CD14-positive monocyte (primary cell): ENCODE measurements at regions not wholly inside any gene's neighbourhood (a gene's known extent, or its start where the extent isn't known, plus 50 kb on each side); places are given as distances from the start of the nearest gene placed in this dataset.
"Not testable (repeated sequence)": the region's sequence is repeated elsewhere in the genome, so short reads cannot be mapped to it uniquely, and the experiment has no call there.

Source experiments
- DNase-seq, 3 donors: peaks; one replicate each; pipeline ENCODE4 v3.0.0-alpha.2; 2011 to 2022
- H2AFZ ChIP-seq: 2 replicates; pipeline ENCODE4 v1.6.0; 2012; ENCODE audit warnings: mild to moderate bottlenecking, low read depth, low read length, inconsistent platforms; ENCODE audit not compliant: insufficient read depth, poor library complexity, severe bottlenecking
- H3K27ac ChIP-seq, 2 donors: 1 replicate in 1 of 2; 2 replicates in 1 of 2; pipeline ENCODE4 v1.5.1; 2012 to 2013; ENCODE audit warnings: low read length in 2 of 2, control low read depth in 1 of 2, inconsistent platforms in 1 of 2, low read depth in 1 of 2, mild to moderate bottlenecking in 1 of 2
- H3K27me3 ChIP-seq, 2 donors: one replicate each; pipeline versions ENCODE4 v1.6.0 to v1.6.1; 2011 to 2013; ENCODE audit warnings: low read length in 2 of 2; ENCODE audit not compliant: control insufficient read depth in 2 of 2, insufficient read depth in 2 of 2
- H3K36me3 ChIP-seq, 2 donors: replicated peaks in 1 of 2; 1 replicate in 1 of 2; 2 replicates in 1 of 2; pipeline versions ENCODE4 v1.5.1 to v1.6.1; 2012 to 2013; ENCODE audit warnings: low read length in 2 of 2, control low read depth in 1 of 2, inconsistent platforms in 1 of 2, mild to moderate bottlenecking in 1 of 2; ENCODE audit not compliant: insufficient read depth in 2 of 2, control insufficient read depth in 1 of 2
- H3K4me1 ChIP-seq, 2 donors: 1 replicate in 1 of 2; 2 replicates in 1 of 2; pipeline versions ENCODE4 v1.5.1 to v1.6.1; 2012 to 2013; ENCODE audit warnings: low read length in 2 of 2, control low read depth in 1 of 2, inconsistent platforms in 1 of 2, mild to moderate bottlenecking in 1 of 2, moderate library complexity in 1 of 2; ENCODE audit not compliant: insufficient read depth in 2 of 2, control insufficient read depth in 1 of 2
- H3K4me2 ChIP-seq: replicated peaks from 2 replicates; pipeline ENCODE3; 2012; ENCODE audit warnings: low read length, moderate library complexity, mild to moderate bottlenecking; ENCODE audit not compliant: poor library complexity, severe bottlenecking; ENCODE audit errors: extremely low read depth
- H3K4me3 ChIP-seq, 3 experiments: fragments of 200-600 bp in 1 of 3; sonication (generic) in 1 of 3; replicated peaks in 1 of 3; 1 replicate in 2 of 3; 2 replicates in 1 of 3; pipeline ENCODE4 v1.5.1; 2011 to 2013; ENCODE audit warnings: low read length in 3 of 3, mild to moderate bottlenecking in 3 of 3, control low read depth in 2 of 3, low read depth in 2 of 3, inconsistent platforms in 1 of 3, moderate library complexity in 1 of 3
- H3K79me2 ChIP-seq: 2 replicates; pipeline ENCODE4 v1.6.0; 2012; ENCODE audit warnings: mild to moderate bottlenecking, control low read depth, inconsistent platforms, low read length, moderate library complexity; ENCODE audit not compliant: insufficient read depth
- H3K9ac ChIP-seq: 2 replicates; pipeline ENCODE4 v1.6.0; 2017; ENCODE audit warnings: low read length, mild to moderate bottlenecking; ENCODE audit not compliant: insufficient read depth, poor library complexity, severe bottlenecking
- H3K9me3 ChIP-seq, 2 donors: replicated peaks in 1 of 2; 1 replicate in 1 of 2; 2 replicates in 1 of 2; pipeline versions ENCODE4 v1.5.1 to v1.6.1; 2012 to 2013; ENCODE audit warnings: low read length in 2 of 2, control low read depth in 1 of 2; ENCODE audit not compliant: control insufficient read depth in 1 of 2, insufficient read depth in 1 of 2
- H4K20me1 ChIP-seq: 2 replicates; pipeline ENCODE4 v1.6.0; 2012; ENCODE audit warnings: mild to moderate bottlenecking, low read length, control low read depth, moderate library complexity; ENCODE audit not compliant: insufficient read depth
- H3K27ac Mint-ChIP-seq, 7 donors: one replicate each; pipeline ENCODE4 v1.8.0; 2020; ENCODE audit warnings: mild to moderate bottlenecking in 7 of 7, mixed read lengths in 7 of 7, moderate library complexity in 6 of 7, inconsistent platforms in 2 of 7
- H3K27me3 Mint-ChIP-seq, 3 donors: one replicate each; pipeline ENCODE4 v1.8.0; 2021 to 2022; ENCODE audit warnings: low read depth in 3 of 3, mild to moderate bottlenecking in 3 of 3, mixed read lengths in 3 of 3, moderate library complexity in 3 of 3, inconsistent platforms in 1 of 3
- H3K36me3 Mint-ChIP-seq, 2 donors: one replicate each; pipeline ENCODE4 v1.8.0; 2020; ENCODE audit warnings: mixed read lengths in 2 of 2, inconsistent platforms in 1 of 2, mild to moderate bottlenecking in 1 of 2
- H3K4me1 Mint-ChIP-seq: one replicate; pipeline ENCODE4 v1.8.0; 2020; ENCODE audit warnings: mild to moderate bottlenecking, mixed read lengths
- H3K4me3 Mint-ChIP-seq, 2 donors: one replicate each; pipeline ENCODE4 v1.8.0; 2020; ENCODE audit warnings: mild to moderate bottlenecking in 2 of 2, mixed read lengths in 2 of 2, moderate library complexity in 1 of 2
- H3K9me3 Mint-ChIP-seq, 7 donors: one replicate each; pipeline ENCODE4 v1.8.0; 2020 to 2022; ENCODE audit warnings: mixed read lengths in 7 of 7, mild to moderate bottlenecking in 6 of 7, moderate library complexity in 6 of 7, inconsistent platforms in 2 of 7
- WGBS: methylation state at CpG from one replicate; pipeline ENCODE4 v1.1.5; 2013; ENCODE audit warnings: missing lambda C conversion rate; ENCODE audit not compliant: insufficient coverage; 5-methylcytosine and 5-hydroxymethylcytosine counted together
- intact Hi-C, 2 donors: fragments of 100-400 bp; cut with micrococcal nuclease; formaldehyde crosslinking; loops; one replicate each; pipeline versions ENCODE4 v1.15.0 to v1.15.1; 2023
- TF ChIP-seq, protein P1 (sequence below): fragments of 200-600 bp; IDR thresholded peaks from one replicate; pipeline ENCODE4 v1.8.0; 2022; ENCODE audit warnings: antibody characterized with exemption, mild to moderate bottlenecking

DNA sequence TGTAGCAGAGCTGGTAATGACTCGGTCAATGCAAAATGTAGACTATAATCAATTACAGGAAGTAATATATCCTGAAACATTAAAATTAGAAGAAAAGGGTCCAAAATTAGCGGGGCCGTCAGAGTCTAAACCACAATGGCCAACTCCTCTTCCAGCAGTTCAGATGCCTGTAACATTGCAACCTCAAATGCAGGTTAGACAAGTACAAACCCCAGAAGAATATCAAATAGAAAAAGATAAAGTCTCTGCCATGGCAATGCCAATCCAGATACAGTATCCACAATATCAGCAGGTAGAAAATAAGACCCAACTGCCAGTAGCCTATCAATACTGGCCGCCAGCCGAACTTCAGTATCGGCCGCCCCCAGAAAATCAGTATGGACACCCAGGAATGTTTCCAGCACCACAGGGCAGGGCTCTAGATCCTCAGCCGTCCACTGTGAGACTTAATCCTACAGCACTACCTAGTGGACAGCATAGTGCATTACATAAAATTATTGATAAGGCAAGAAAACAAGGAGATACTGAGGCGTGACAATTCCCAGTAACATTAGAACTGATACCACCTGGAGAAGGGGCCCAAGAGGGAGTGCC lies 158.4 kb downstream of the GPX5 start:
- DNase-seq = peak in 2 of 3 donors; percentile 4 to 10
- 56% methylated on average over 5 of the region's 9 CpGs for WGBS
- no peaks in the 10 kb centered on the region for H3K36me3 ChIP-seq
- Mint-ChIP-seq H3K4me1 (peaks cover 2% of the 10 kb centered on the region), H3K27me3 (peaks cover 48 to 67% (median 57%) of the 10 kb centered on the region in 3 donors), H3K4me3 (no peak overlapping the region), H3K27ac (no peak overlapping the region), H3K36me3 (no peaks in the 10 kb centered on the region), H3K9me3 (peaks cover 0 to 1% (median 0%) of the 10 kb centered on the region in 7 donors)
- no peaks in the 10 kb centered on the region for H3K4me1 ChIP-seq
- H3K9me3 ChIP-seq = no peaks in the 10 kb centered on the region
- TF ChIP-seq, protein P1, sequence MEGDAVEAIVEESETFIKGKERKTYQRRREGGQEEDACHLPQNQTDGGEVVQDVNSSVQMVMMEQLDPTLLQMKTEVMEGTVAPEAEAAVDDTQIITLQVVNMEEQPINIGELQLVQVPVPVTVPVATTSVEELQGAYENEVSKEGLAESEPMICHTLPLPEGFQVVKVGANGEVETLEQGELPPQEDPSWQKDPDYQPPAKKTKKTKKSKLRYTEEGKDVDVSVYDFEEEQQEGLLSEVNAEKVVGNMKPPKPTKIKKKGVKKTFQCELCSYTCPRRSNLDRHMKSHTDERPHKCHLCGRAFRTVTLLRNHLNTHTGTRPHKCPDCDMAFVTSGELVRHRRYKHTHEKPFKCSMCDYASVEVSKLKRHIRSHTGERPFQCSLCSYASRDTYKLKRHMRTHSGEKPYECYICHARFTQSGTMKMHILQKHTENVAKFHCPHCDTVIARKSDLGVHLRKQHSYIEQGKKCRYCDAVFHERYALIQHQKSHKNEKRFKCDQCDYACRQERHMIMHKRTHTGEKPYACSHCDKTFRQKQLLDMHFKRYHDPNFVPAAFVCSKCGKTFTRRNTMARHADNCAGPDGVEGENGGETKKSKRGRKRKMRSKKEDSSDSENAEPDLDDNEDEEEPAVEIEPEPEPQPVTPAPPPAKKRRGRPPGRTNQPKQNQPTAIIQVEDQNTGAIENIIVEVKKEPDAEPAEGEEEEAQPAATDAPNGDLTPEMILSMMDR = peak; percentile 60
- H3K79me2 ChIP-seq = no peaks in the 10 kb centered on the region
- H3K9ac ChIP-seq = no peak overlapping the region
- H3K4me2 ChIP-seq = no peak overlapping the region
- H2AFZ ChIP-seq = no peak overlapping the region
- no peak overlapping the region for H3K4me3 ChIP-seq
- H3K27ac ChIP-seq = no peak overlapping the region
- H3K27me3 ChIP-seq = peaks cover 50 to 53% of the 10 kb centered on the region in 2 donors
- H4K20me1 ChIP-seq = no peaks in the 10 kb centered on the region
- intact Hi-C loops = no loop called here

DNA sequence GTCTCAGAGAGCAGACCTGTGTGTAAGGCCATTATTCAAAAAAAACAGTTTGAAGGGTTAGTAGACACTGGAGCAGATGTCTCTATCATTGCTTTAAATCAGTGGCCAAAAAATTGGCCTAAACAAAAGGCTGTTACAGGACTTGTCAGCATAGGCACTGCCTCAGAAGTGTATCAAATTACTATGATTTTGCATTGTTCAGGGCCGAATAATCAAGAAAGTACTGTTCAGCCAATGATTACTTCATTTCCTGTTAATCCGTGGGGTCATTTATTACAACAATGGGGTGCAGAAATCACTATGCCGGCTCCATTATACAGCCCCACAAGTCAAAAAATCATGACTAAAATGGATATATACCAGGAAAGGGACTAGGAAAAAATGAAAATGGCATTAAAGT lies 160.3 kb downstream of the GPX5 start:
- no CpG with 5 or more reads among the region's 3 CpGs for WGBS
- H3K79me2 ChIP-seq, H3K4me3 ChIP-seq, H3K27ac Mint-ChIP-seq, H3K9ac ChIP-seq, H3K4me2 ChIP-seq, H3K36me3 ChIP-seq, H3K27ac ChIP-seq, H3K9me3 Mint-ChIP-seq, H2AFZ ChIP-seq, DNase-seq, H3K4me1 Mint-ChIP-seq, H3K4me3 Mint-ChIP-seq, H4K20me1 ChIP-seq, H3K4me1 ChIP-seq, H3K9me3 ChIP-seq, H3K36me3 Mint-ChIP-seq: not testable (repeated sequence)
- H3K27me3 Mint-ChIP-seq = peaks cover 41 to 64% (median 59%) of the 10 kb centered on the region in 3 donors
- intact Hi-C loops = loop anchor here (5.0 kb wide), 3 partner anchors 331 to 906 kb away; partner anchors contain the start of gene OR2H2 (in 1 of the 2)
- peaks cover 46 to 48% of the 10 kb centered on the region in 2 donors for H3K27me3 ChIP-seq
